ENCODE measurements at regions not wholly inside any gene's neighbourhood (a gene's known extent, or its start where the extent isn't known, plus 50 kb on each side); places are given as distances from the start of the nearest gene placed in this dataset.

DNA sequence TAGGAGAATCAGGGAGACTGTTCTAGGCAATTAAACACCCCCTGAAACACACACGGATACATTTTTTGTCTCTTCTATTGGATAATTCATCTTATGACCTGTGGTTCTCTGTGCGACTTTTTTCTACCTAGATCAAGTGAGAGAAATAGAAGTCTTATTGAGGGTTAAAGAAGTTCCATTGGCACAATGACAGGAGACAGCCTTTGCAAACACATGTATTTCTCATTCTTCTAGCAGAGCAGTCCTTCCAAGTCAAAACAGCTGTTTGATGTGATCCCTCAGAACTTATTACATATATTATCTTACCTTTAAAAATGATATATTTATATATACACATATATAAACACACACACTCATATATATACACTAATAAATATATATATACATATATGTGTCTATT is 496.7 kb downstream of the SLC6A15 start:
- TF ChIP-seq BCL11A (tag by site-specific recombination; IDR thresholded peaks at IDR 0.05; ENCODE audit: low read depth) (no peak), ZBTB8A (tag by site-specific recombination; IDR thresholded peaks at IDR 0.05) (no peak), REPIN1 (tag by site-specific recombination; IDR thresholded peaks at IDR 0.05; ENCODE audit: low read depth) (no peak), ZNF112 (tag by site-specific recombination; IDR thresholded peaks at IDR 0.05) (no peak), AEBP2 (tag by site-specific recombination; IDR thresholded peaks at IDR 0.05; ENCODE audit: borderline replicate concordance) (no peak), ZNF362 (tag by site-specific recombination; IDR thresholded peaks at IDR 0.05) (no peak), ZNF658 (tag by site-specific recombination; IDR thresholded peaks at IDR 0.05) (no peak), ZNF23 (tag by site-specific recombination; IDR thresholded peaks at IDR 0.05; ENCODE audit: borderline replicate concordance) (no peak), ZNF184 (tag by site-specific recombination; IDR thresholded peaks at IDR 0.05) (no peak), ZNF623 (tag by site-specific recombination; IDR thresholded peaks at IDR 0.05) (no peak), REST (tag by site-specific recombination; IDR thresholded peaks at IDR 0.05) (no peak)
- TF ChIP-seq, protein P1, sequence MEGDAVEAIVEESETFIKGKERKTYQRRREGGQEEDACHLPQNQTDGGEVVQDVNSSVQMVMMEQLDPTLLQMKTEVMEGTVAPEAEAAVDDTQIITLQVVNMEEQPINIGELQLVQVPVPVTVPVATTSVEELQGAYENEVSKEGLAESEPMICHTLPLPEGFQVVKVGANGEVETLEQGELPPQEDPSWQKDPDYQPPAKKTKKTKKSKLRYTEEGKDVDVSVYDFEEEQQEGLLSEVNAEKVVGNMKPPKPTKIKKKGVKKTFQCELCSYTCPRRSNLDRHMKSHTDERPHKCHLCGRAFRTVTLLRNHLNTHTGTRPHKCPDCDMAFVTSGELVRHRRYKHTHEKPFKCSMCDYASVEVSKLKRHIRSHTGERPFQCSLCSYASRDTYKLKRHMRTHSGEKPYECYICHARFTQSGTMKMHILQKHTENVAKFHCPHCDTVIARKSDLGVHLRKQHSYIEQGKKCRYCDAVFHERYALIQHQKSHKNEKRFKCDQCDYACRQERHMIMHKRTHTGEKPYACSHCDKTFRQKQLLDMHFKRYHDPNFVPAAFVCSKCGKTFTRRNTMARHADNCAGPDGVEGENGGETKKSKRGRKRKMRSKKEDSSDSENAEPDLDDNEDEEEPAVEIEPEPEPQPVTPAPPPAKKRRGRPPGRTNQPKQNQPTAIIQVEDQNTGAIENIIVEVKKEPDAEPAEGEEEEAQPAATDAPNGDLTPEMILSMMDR (tag by site-specific recombination; IDR thresholded peaks at IDR 0.05) = no peak
